Lung microvascular endothelial cell (primary cell): ENCODE measurements at regions not wholly inside any gene's neighbourhood (a gene's known extent, or its start where the extent isn't known, plus 50 kb on each side); places are given as distances from the start of the nearest gene placed in this dataset.
"Not testable (repeated sequence)": the region's sequence is repeated elsewhere in the genome, so short reads cannot be mapped to it uniquely, and the experiment has no call there.

ENCODE experiments used
- DNase-seq, 2 donors: peaks; one replicate each; pipeline versions ENCODE4 v3.0.0 to v3.0.0-alpha.2; 2010; ENCODE audit warnings: low read depth in 2 of 2

DNA sequence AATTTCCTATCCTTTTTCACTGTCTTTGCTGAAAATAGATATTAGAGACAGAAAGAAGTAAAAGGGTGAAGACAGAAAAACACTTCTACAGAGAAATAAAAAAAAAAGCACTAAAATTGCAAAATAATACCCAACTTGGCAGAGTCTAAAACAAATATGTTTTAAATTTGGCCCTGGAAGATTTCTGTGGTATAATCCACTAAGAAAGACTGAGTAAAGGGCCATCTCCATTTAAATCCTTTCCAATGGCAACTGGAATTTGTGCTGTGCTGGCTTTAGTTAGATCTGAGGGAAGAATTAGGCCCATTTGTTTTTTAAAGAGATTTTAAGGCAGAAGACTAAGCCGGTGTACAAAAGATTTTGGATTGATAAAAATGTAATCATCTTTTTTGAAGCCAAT lies 321.2 kb downstream of the GJA1 start:
- DNase-seq, result no peak

DNA sequence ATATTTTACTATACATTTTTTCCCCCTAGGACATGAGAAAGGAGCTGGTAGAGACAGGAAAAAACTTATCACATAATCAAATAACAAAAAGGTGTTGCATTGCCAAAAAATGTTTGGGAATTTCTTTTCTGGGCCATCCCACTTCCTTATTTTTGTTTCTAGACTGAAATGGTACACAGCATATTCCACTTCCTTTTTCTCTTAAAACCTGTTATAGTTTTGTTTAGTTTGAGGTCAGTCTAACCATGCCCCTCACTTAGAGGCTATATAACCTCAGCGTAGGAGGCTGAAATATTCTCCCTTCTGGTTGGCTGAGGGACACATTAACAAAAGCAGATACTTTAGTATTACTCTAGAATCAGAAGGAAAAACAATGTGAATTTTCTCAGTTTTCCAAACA lies 323.9 kb downstream of the GJA1 start:
- peak in 1 of 2 donors; percentile 62 for DNase-seq

DNA sequence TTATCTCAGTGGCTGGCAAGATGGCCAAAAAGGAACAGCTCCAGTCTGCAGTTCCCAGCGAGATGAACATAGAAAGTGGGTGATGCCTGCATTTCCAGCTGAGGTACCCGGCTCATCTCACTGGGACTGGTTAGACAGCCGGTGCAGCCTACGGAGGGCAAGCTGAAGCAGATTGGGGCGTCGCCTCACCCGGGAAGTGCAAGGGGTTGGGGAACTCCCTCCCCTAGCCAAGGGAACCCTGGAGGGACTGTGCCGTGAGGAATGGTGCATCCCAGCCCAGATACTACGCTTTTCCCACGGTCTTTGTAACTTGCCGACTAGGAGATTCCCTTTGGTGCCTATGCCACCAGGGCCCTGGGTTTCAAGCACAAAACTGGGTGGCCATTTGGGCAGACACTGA lies 324.7 kb downstream of the GJA1 start:
- DNase-seq, result no peak

DNA sequence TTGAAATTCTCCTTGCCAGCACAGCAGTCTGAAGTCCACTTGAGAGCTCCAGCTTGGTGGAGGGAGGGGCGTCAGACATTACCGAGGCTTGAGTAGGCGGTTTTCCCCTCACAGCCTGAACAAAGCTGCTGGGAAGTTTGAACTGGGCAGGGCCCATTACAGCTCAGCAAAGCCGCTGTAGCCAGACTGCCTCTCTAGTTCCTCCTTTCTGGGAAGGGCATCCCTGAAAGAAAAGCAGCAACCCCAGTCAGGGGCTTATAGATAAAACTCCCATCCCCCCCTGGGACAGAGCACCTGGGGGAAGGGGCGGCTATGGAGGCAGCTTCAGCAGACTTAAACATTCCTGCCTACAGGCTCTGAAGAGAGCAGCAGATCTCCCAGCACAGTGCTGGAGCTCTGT lies 325.3 kb downstream of the GJA1 start:
- no peak for DNase-seq

DNA sequence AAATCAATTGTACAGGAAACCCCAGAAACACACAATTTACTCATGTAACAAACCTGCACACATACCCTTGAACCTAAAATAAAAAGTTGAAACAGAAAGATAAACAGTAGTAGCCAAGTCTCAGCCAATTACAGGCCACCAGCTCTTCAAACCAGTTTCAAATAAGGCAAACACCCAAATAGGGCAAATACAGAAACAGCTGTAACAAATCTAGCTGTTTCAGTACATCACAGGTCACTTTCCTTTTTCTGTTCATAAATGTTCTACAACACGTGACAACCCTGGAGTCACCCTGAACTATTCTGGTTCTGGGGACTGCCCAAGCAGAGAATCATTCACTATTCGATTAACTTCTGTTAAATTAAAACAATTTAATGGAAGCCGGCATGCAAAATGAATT lies 329.0 kb downstream of the GJA1 start:
- DNase-seq, result no peak

DNA sequence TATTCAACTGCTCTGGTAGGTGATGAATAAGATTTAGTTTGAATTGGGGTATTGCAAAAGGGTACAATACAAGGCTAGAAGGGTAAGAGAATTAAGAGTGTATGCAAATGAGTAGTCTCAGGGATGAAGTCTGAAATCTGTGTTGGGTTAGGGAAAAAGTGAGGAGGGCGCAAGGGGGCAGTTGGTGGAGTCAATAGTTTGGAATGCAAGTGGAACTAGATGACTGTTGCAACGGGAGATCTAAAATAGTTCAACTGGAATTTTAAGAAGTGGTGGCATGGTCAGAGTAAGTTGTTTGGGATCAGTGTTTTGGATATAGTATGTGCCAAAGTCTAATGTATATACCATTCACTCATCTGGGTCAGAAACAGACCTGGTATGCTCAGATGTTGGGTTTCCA lies 329.6 kb downstream of the GJA1 start:
- DNase-seq, result no peak

DNA sequence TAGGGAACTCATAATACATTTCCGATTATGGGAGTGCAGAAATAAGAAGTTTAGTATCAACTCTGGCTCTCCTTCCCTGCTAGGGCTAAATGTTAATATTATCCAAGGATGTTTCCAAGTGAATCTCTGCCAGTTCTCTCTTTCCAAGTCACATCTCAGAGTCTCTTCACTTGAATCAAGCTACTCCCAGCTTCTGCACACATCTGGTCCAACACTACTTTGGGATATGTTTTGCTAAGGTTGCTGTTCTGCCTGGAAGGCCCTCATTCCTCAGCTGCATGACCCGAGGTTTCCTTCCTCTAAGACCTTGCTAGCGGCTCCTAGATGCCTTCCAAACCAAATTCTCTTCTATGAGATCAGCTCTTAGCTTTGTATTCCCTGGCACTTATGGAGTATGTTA lies 331.8 kb downstream of the GJA1 start:
- DNase-seq, result no peak

DNA sequence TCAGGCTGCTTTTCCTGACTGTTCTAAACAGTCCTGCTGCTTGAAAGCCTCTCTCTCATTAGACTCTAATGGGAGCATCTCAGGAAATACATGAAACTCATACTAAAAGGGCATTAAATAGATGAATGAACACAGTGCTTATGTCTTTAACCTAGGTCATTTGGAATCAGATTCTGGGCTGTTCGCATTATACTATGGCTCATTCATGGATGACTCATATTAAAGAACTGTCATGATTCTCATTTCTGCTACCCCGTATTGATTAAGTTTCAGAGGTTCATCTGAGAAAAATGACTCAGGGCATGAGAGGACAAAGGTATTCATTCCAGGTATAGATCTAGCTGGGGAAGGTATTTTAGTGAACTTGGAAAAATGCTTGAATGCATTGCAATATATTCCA lies 335.5 kb downstream of the GJA1 start:
- DNase-seq, result peak in 1 of 2 donors; percentile 24

DNA sequence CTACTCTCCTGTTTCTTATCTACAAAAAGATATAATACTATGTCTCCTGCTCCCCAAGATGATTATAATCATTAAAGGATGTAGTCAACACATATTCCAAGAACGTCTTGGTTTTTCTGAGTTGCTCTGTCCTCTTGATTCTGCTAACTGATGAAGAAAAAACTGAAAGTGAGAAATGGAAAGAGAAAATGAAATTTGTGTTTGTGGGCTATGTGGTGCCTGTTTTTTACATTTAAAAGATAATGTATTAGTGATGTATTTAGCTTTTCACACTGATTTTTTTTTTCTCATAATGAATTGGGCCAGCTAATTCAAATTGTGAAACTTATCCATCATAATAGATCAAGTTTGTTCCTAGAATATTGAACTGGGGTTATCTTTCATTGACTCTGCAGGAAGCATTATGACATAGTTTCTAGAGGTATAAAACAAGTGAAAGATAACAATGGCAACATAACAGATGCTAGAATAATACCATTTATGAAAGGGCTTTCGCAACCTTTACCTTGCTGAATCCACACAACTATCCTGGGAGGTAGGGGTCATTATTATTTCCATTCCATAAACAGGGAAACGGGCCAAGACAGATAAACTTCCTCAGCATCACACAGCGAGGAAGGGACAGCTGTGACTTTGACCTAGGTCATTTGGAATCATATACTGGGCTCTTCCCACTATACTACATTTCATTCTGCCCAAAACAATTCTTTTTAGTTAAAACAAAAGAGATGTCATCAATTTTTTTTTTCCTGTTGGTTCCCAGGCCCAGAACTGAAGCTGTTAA lies 336.7 kb downstream of the GJA1 start:
- peak; percentile 12 to 100 for DNase-seq

DNA sequence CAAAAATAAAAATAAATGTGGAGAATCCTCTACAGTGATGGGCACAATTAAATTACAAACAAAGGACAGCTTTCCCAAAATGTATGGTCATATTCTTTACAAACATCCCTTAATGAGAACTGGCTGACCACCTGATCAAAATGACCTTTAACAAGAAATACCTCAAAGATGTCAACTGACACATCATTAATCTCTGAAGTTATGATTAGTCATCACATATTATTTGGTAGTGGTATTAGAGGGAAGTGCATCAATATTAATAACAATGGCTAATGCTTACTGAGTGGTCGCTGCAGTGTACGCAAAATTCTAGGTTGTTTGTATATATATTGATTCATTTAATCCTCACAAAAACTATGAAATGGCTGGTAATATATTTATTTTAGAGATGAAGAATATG lies 340.6 kb downstream of the GJA1 start:
- no peak for DNase-seq

DNA sequence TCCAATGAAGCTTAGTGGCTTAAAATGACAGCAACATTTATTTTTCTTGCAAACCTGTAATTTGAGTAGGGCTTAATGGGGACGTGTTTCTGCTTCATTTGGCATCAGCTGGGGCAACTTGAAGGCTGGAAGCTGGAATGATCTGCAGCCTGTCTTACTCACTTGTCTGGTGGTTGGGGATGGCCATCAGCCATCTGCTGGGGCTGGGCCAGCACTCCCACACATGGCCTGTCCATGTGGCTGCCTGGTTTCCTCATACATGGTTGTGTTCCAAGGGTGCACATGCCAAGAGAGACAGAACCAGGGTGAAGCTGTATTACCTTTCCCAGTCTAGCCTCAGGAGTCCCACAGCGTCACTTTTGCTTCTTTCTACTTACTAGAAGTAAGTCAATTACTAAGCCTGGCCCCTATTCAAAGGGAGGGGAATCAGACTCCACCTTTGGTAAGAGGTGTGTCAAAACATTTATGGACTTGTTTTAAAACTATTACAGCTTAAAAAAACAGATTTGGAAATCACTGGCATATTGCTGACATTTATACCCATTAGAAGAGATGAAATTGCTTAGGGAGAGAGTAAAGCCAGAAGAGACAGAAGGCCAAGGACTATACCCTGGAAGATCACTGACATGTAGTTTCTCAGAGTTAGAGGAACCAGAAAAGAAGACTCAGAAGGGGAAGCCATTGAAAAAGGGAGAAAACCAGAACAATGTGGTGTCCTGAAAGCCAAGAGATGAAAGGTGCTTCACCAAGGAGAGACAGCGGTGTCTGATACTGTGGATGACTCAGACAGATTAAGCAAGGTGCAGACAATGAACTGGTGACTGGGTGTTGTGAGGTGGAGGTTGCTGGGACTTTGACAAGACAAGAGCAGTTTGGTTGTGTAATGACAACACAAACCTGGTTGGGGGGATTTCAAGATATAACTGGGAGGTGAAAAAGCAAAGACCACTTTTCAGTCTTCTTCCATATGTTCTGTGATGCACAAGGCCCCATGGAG lies 345.2 kb downstream of the GJA1 start:
- DNase-seq, result peak in 1 of 2 donors; percentile 30

DNA sequence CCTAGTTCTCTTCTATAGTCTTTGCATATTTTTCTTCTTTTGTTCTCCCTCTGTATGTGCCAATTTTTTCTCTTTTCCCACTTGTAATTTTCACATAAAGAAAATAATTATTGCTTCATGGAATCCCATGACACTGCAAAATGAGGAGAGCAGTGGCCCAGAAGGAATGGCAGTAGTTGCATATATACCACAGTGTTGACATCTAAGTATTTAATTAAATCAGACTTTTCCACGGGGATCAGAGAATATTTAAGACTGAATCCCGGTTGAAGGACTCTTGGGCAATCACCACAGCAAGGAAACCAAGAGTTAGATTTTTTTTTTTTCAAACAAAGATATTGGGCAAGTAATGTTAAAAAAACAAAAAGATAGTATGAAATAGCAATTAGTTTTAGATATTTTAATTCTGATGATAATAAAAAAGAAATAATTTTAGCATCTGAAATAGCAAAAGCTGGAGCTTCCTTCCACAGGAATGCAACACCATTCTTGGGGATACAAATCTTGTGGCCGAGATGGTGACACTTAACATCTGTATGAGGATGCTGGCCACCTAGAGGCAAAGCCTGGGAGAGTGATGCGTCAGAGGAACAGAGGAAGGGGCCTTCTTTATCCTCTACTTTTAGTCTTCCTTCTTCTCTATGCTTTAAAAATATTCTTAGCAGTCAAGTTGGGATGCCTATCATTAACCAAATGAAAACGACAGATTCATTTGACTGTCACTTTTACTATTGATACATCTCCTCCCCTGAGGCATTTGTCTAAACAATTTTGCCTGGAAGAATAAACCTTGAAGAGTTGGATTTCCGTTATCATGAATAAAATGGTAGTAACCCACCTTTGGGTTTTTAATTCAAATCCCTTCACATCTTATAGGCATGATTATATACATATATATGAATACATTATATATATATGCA lies 356.2 kb downstream of the GJA1 start:
- DNase-seq, result no peak

DNA sequence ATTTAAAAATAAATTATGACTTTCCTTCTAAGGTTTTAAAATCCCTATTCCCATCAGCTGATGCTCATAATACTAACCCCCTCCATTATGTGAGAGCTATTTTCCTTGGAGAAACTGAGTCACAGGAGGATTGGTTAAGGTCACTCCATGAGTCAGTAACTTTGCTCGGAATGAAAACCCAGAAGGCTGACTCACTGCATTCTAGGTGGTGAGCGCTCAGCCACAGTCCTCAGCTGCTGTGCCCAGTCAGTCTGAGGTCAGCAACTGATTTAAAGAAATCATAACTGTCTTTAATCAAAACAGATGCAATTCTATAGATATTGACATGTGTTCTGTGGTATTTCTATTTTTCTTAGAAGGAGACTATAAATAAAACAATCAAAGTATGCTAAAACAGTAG lies 359.2 kb downstream of the GJA1 start:
- DNase-seq, result peak; percentile 27 to 86

DNA sequence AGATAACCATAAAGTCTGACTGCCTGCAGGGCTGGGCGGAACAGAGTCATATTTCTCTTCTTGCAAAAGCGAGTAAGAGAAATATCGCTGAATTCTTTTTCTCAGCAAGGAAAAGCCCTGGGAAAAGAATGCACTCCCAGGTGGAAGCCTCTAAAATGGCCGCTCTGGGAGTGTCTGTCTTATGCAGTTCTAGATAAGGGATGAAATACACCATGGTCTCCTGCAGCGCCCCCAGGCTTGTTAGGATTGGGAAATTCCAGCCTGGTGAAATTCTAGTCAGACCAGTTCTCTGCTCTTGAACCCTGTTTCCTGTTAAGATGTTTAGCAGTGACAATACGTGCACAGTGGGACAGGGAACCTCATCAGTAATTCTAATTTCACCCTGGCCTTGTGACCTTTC lies 362.2 kb downstream of the GJA1 start:
- not testable (repeated sequence) for DNase-seq

DNA sequence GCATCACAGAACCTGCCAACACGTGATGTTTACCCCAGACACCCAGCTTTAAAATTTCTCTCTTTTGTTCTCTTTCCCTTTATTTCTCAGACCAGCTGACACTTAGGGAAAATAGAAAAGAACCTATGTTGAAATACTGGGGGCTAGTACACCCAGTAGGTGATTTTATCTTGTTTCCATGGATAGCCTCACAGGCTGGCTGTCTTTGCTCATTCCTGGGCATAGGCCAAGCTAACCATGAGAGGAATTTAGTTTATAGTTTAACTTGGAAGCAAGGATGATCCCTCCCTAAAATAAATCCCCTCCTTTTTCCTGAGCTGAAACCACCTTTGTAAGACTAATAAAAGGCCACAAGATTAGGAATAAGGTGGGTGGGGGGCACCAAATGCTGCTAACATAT lies 362.7 kb downstream of the GJA1 start:
- peak in 1 of 2 donors; percentile 11 for DNase-seq

DNA sequence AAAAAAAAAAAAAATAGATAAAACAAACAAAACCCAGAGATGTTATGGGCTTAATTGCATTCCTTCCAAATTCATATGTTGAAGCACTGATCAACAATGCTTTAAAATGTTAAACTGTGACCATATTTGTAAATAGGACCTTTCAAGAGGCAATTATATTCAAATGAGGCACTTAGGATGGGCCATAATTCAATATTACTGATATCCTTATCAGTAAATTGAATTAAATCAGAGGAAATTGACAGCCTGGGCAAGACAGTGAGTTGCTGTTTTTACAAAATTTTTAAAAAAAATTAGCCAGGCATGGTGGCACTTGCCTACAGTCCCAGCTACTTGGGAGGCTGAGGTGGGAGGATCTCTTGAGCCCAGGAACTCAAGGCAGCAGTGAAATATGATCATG lies 364.1 kb downstream of the GJA1 start:
- DNase-seq, result no peak

DNA sequence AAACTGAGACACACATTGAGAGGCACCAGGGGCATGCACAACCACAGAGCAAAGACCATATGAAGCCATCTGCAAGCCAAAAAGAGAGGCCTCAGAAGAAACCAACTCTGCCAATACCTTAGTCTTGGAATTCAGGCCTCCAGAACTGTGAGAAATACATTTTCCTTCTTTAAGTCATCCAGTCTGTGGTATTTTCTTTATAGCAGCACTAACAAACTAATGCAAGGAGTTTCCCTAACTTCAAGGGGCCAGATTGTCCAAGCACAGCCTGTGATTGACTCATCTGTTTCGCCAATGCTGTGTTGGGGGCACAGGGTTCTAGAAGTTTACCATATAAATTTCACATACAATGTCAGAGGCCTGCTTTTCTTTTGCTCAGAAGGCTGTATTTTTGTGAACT lies 364.6 kb downstream of the GJA1 start:
- DNase-seq, result no peak

DNA sequence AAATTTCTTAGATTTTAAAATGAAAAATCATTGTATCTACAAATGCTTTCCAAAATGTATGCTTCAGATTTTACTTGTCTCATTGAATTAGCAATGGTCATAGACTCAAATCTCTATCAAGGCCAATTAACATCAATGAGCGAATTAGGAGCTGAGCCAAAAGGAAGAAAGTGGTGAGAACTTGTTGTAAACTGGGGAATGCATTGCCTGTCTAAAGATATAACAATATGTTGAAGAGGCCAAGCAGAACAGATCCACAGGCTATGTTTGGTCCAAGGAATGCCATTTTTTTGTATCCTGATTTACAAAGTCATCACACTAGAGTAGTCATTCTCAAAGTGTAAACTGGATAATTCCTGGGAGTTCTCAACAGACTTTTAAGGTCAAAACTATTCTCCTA lies 370.7 kb downstream of the GJA1 start:
- no peak for DNase-seq

DNA sequence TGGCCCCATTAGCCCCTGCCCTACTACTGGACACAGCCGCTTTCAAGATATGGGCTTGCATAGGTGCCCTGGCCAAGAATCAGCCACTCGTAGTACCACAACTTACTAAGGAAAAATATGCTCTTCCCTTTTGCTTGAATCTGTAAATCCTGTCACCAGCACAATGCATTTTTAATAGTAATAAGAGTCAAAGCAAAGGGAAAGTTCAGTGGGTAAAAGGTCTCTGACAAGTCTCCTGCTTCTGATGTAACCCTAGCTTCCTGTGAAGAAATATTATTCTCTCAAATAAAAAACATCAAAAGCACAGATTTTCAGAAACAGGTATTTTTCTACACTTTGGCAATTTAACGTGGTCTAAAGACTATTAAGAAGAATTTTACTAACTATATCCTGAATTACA lies 373.8 kb downstream of the GJA1 start:
- DNase-seq, result no peak

DNA sequence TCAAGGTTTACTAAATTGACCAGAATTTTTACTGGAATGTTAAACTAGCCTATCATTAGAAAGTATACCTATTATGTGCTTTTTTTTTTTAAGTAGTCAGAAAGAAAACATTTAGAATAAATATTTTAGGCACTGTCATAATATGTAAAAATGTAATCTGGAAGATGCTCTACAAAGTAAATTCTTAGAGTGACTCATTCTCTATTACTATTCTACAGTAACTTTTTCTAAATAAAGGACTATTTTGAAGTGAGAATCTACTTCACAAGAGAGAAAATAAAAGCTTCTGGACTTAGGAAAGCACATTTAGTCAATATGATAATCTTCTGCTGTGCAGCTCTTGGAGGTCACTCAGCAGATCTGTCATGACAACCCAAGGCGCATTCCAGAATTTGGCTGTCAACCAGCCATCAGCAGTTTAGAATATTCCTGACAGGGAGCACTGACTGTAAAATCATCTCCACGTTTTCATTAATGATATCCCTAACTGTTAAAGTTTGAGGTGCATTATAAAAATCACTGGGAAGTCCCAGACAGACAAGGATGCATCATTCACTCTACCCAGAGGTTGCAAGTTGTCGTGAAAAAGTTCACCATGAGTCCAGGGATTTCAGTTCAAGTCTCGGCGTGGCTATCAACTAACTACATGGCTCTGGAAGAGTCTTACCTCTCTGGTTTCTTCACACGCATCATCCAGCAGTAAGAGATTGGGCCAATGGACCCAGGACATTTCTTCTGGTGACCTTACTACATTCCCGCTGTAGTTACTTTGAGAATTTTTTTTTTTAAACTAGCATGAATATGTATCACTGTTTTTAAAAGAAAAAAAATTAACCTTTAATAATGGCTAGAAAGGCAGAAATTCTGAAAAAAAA lies 374.9 kb downstream of the GJA1 start:
- no peak for DNase-seq

DNA sequence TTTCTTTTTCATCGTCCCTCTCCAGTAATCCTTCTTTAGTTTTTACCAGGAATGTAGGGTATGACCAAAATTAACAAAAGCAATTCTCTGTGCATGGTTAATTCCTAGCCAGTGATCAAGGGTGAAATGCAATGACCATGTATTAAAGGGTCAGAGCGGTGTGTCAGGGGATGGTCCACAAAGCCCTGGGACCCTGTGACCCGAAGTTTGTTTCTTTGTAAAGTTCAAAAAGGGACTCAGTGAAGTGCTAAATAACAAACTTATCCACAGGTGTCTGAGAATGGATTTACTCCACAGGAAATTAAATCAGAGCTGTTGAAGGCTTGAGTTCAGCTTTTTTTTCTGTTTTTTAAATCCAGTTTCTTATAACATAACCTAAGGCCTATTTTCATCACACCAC lies 375.7 kb downstream of the GJA1 start:
- no peak for DNase-seq
